T-helper 1 cell treated with Interleukin-12 subunit alpha and Interleukin-12 subunit beta and Interleukin-4 antibody, amounts not matched to agents 30 μg/mL and 1 μg/mL, for 36 hours (primary cell): ENCODE measurements at regions not wholly inside any gene's neighbourhood (a gene's known extent, or its start where the extent isn't known, plus 50 kb on each side); places are given as distances from the start of the nearest gene placed in this dataset.

Source experiments
- H3K27ac Mint-ChIP-seq: one replicate; pipeline ENCODE4 v1.8.0; 2021; ENCODE audit warnings: mild to moderate bottlenecking, mixed read lengths
- H3K27me3 Mint-ChIP-seq: one replicate; pipeline ENCODE4 v1.8.0; 2021; ENCODE audit warnings: low read depth, mixed read lengths
- H3K36me3 Mint-ChIP-seq: one replicate; pipeline ENCODE4 v1.8.0; 2021; ENCODE audit warnings: low read depth, mixed read lengths
- H3K4me1 Mint-ChIP-seq: one replicate; pipeline ENCODE4 v1.8.0; 2021; ENCODE audit warnings: low read depth, mixed read lengths
- H3K4me3 Mint-ChIP-seq: one replicate; pipeline ENCODE4 v1.8.0; 2021; ENCODE audit warnings: mild to moderate bottlenecking, moderate library complexity, mixed read lengths
- H3K9me3 Mint-ChIP-seq: one replicate; pipeline ENCODE4 v1.8.0; 2021; ENCODE audit warnings: mixed read lengths

- no peaks in the 10 kb centered on the region for H3K27me3 Mint-ChIP-seq
- no peaks in the 10 kb centered on the region for H3K36me3 Mint-ChIP-seq
- H3K9me3 Mint-ChIP-seq: peaks cover 5% of the 10 kb centered on the region
- no peak overlapping the region for H3K4me3 Mint-ChIP-seq
- H3K4me1 Mint-ChIP-seq: no peaks in the 10 kb centered on the region
- H3K27ac Mint-ChIP-seq: no peak overlapping the region
Observed at GRCh38 chr11:110984147-110984546, 261.4 kb upstream of the POU2AF2 start.

DNA sequence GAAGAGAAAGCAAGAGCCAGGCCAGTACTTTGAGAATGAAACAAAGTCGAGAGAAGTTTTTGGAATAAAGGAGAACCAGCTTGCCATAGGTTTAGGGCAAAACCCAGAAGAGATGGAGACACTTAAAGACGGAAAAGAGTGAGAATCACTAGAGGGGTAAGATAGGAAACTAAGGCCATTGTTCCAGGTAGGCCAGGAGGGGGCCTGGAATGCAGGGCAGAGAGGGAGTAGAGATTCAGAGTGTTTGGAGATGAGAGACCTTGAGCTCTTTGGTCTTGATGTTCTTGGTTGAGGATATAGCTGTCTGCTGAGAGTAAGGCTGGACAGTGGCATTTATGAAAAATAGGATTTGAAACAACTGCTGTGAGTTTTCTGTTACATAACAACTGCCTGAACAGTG is 263.3 kb upstream of the POU2AF2 start:
- peaks cover 5% of the 10 kb centered on the region for H3K9me3 Mint-ChIP-seq
- no peak overlapping the region for H3K27ac Mint-ChIP-seq
- no peak overlapping the region for H3K4me3 Mint-ChIP-seq
- no peaks in the 10 kb centered on the region for H3K27me3 Mint-ChIP-seq
- H3K36me3 Mint-ChIP-seq: no peaks in the 10 kb centered on the region
- no peaks in the 10 kb centered on the region for H3K4me1 Mint-ChIP-seq

DNA sequence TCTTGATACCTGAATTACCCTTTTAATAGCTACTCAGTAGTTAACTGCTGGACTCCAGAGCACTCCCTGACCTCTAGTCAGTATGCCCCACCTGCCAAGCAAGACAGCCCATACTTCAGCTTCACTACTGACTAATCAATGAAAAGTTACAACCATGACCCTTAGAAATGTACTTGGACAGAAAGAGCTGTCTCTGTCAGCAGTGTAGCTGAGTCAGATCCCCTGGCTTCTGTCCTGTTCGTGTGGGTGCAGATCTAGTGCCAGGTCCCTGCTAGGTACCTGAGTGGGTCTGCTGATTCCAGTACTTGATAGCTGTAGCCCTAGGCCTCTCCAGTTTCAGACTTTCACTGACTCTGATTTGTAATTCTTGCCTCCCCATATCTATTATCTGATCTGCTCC is 265.8 kb upstream of the POU2AF2 start:
- no peaks in the 10 kb centered on the region for H3K27me3 Mint-ChIP-seq
- no peaks in the 10 kb centered on the region for H3K4me1 Mint-ChIP-seq
- H3K36me3 Mint-ChIP-seq: no peaks in the 10 kb centered on the region
- H3K27ac Mint-ChIP-seq: no peak overlapping the region
- no peak overlapping the region for H3K4me3 Mint-ChIP-seq
- H3K9me3 Mint-ChIP-seq: peaks cover 5% of the 10 kb centered on the region

DNA sequence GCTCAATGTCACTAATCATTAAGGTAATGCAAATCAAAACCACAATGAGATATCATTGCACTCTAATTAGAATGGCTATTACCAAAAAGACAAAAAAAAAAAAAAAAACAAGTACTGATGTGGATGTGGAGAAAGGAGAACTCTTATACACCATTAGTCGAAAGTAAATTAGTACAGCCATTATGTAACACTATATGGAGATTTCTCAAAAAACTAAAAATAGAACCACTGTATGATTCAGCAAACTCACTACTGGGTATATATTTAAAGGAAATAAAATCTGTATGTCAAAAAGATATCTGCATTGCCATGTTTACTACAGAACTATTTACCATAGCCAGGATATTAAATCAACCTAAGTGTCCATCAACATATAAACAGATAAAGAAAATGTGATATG is 265.4 kb upstream of the ARHGAP20 start:
- Mint-ChIP-seq H3K9me3 (peaks cover 5% of the 10 kb centered on the region), H3K4me1 (no peaks in the 10 kb centered on the region), H3K27ac (no peak overlapping the region), H3K27me3 (no peaks in the 10 kb centered on the region), H3K36me3 (no peaks in the 10 kb centered on the region), H3K4me3 (no peak overlapping the region)

DNA sequence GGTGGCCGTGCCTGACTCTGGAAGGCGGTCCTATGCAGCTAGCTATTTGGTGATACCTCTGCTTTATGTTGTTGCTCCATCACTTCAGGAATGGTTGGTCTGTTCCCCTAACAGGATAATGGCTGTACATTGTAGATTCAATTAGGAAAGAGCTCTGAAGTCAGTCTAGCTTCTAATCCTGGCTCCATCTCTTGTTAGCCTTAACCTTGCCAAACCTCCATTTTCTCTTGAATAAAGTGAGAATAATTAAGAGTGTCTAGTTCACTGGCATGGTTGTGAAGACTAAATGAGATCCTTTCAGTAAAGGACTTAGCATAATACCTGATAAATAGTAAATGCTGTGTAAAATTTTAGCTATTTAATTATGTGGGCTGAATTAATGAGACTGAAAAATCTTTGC is 262.5 kb upstream of the ARHGAP20 start:
- H3K4me1 Mint-ChIP-seq: no peaks in the 10 kb centered on the region
- H3K27ac Mint-ChIP-seq: no peak overlapping the region
- no peaks in the 10 kb centered on the region for H3K27me3 Mint-ChIP-seq
- peaks cover 5% of the 10 kb centered on the region for H3K9me3 Mint-ChIP-seq
- no peak overlapping the region for H3K4me3 Mint-ChIP-seq
- no peaks in the 10 kb centered on the region for H3K36me3 Mint-ChIP-seq

DNA sequence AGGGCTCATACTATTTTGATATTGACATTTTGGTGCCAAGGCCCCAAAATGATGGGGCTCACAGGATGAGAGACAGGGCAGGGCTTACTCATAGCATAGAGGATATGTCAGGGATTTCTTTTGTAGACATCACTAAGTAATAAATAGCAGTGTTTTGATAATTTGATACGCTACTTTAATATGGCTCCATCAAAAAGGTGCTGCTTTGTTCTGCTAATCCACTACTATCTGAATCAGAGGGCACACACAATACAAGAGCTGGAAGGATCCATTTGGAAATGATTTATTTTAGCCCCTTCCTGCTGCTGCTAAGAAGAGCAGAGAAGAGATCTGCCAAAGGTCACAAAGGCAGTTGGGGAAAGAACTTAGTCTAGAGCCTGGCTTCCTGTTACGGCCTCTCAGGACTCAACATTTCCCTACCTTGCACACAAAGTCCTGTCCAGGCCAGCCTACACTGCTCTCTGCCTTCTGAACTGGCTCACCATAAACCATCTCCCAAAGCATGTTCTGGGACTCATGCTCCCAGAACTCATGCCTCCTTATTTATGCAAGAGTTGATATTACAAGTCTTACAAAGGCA is 261.3 kb upstream of the ARHGAP20 start:
- H3K27ac Mint-ChIP-seq: no peak overlapping the region
- H3K4me3 Mint-ChIP-seq: no peak overlapping the region
- H3K36me3 Mint-ChIP-seq: no peaks in the 10 kb centered on the region
- H3K27me3 Mint-ChIP-seq: no peaks in the 10 kb centered on the region
- H3K4me1 Mint-ChIP-seq: no peaks in the 10 kb centered on the region
- H3K9me3 Mint-ChIP-seq: no peaks in the 10 kb centered on the region

GRCh38 chr11:110972640-110973039 is 260.4 kb upstream of the ARHGAP20 start:
- Mint-ChIP-seq H3K36me3 (no peaks in the 10 kb centered on the region), H3K4me3 (no peak overlapping the region), H3K4me1 (no peaks in the 10 kb centered on the region), H3K27ac (no peak overlapping the region), H3K9me3 (no peaks in the 10 kb centered on the region), H3K27me3 (no peaks in the 10 kb centered on the region)

GRCh38 chr11:110972106-110972505 is 259.9 kb upstream of the ARHGAP20 start:
- no peak overlapping the region for H3K27ac Mint-ChIP-seq
- no peaks in the 10 kb centered on the region for H3K4me1 Mint-ChIP-seq
- H3K27me3 Mint-ChIP-seq: no peaks in the 10 kb centered on the region
- H3K9me3 Mint-ChIP-seq: no peaks in the 10 kb centered on the region
- no peaks in the 10 kb centered on the region for H3K36me3 Mint-ChIP-seq
- H3K4me3 Mint-ChIP-seq: no peak overlapping the region

- no peaks in the 10 kb centered on the region for H3K9me3 Mint-ChIP-seq
- no peak overlapping the region for H3K27ac Mint-ChIP-seq
- H3K4me1 Mint-ChIP-seq: no peaks in the 10 kb centered on the region
- no peaks in the 10 kb centered on the region for H3K36me3 Mint-ChIP-seq
- no peaks in the 10 kb centered on the region for H3K27me3 Mint-ChIP-seq
- no peak overlapping the region for H3K4me3 Mint-ChIP-seq
Observed at GRCh38 chr11:110971140-110971539, 258.9 kb upstream of the ARHGAP20 start.

DNA sequence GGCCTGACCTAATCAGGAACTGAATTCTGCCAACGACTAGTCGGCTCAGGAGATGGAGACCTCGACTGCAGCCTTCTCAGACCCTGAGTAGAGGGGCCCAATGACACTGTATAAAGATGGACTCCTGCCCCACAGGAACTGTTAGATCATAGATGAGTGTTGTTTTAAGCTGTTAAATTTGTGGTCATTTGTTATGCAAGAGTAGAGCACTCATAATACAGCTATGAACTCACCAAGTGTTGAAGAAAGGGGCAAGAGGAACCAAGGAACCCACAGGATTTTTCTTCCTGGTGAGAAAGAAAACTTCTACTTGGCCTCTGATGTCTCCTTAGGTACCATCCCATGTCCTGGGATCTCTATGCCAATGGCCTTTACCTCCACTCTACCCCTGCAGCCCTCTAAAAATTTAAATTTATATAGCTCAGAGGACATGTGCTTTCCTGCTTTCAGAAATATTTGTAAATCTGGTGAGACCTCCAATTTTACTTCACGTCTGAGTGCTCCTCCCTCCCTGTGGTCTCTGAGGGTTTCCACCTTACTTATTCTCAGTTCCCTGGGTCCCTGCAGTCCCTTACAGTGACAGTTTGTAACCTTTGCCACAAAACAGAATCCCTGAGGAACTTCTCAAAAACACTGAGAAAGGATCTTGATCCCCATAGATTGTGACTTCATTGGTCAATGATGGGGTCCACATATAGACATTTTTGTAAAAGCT is 256.3 kb upstream of the ARHGAP20 start:
- Mint-ChIP-seq H3K36me3 (no peaks in the 10 kb centered on the region), H3K9me3 (no peaks in the 10 kb centered on the region), H3K27me3 (no peaks in the 10 kb centered on the region), H3K4me1 (no peaks in the 10 kb centered on the region), H3K4me3 (no peak overlapping the region), H3K27ac (no peak overlapping the region)

GRCh38 chr11:110966131-110966530 is 253.9 kb upstream of the ARHGAP20 start:
- no peaks in the 10 kb centered on the region for H3K9me3 Mint-ChIP-seq
- H3K4me1 Mint-ChIP-seq: no peaks in the 10 kb centered on the region
- H3K36me3 Mint-ChIP-seq: no peaks in the 10 kb centered on the region
- peaks cover 6% of the 10 kb centered on the region for H3K27me3 Mint-ChIP-seq
- H3K4me3 Mint-ChIP-seq: no peak overlapping the region
- no peak overlapping the region for H3K27ac Mint-ChIP-seq

- no peaks in the 10 kb centered on the region for H3K4me1 Mint-ChIP-seq
- no peaks in the 10 kb centered on the region for H3K36me3 Mint-ChIP-seq
- no peaks in the 10 kb centered on the region for H3K9me3 Mint-ChIP-seq
- H3K27ac Mint-ChIP-seq: no peak overlapping the region
- H3K4me3 Mint-ChIP-seq: no peak overlapping the region
- H3K27me3 Mint-ChIP-seq: peaks cover 6% of the 10 kb centered on the region
Observed at GRCh38 chr11:110962921-110963320, 250.7 kb upstream of the ARHGAP20 start.

DNA sequence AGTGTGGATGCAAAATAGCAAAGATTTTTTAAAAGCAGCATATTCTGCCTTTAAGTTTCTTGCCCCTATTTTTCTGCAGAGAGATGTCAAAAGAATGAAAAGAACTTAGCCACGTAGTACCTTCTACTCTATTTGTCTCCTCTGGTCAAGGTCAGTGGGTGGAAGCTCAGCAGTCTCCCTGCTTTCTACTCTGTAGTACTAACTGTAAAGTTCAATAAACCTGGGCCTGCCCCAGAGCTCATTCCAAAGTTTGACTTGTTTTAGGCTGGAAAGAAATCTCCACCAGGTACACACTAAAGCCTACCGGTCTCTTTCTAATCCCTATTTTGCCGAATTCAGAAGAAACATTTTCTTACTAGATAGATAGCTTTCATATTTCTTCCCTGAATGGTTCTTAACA is 247.9 kb upstream of the ARHGAP20 start:
- no peak overlapping the region for H3K27ac Mint-ChIP-seq
- no peaks in the 10 kb centered on the region for H3K4me1 Mint-ChIP-seq
- H3K36me3 Mint-ChIP-seq: no peaks in the 10 kb centered on the region
- no peaks in the 10 kb centered on the region for H3K9me3 Mint-ChIP-seq
- H3K27me3 Mint-ChIP-seq: peaks cover 6% of the 10 kb centered on the region
- no peak overlapping the region for H3K4me3 Mint-ChIP-seq

DNA sequence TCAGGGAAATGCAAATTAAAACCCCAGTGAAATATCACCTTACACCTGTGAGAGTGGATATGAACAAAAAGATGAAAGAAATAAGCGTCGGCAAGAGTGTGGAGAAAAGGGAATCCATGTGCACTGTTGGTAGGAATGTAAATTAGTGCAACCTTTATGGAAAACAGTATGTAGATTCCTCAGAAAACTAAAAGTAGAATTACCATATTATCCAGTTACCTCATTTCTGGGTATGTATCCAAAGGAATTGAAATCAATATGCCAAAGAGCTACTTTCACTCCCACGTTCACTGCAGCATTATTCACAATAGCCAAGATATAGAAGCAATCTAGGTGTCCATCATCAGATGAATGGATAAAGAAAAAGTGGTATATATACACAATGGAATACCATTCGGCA is 246.0 kb upstream of the ARHGAP20 start:
- H3K4me1 Mint-ChIP-seq: no peaks in the 10 kb centered on the region
- H3K4me3 Mint-ChIP-seq: no peak overlapping the region
- no peak overlapping the region for H3K27ac Mint-ChIP-seq
- no peaks in the 10 kb centered on the region for H3K36me3 Mint-ChIP-seq
- no peaks in the 10 kb centered on the region for H3K9me3 Mint-ChIP-seq
- peaks cover 6% of the 10 kb centered on the region for H3K27me3 Mint-ChIP-seq

DNA sequence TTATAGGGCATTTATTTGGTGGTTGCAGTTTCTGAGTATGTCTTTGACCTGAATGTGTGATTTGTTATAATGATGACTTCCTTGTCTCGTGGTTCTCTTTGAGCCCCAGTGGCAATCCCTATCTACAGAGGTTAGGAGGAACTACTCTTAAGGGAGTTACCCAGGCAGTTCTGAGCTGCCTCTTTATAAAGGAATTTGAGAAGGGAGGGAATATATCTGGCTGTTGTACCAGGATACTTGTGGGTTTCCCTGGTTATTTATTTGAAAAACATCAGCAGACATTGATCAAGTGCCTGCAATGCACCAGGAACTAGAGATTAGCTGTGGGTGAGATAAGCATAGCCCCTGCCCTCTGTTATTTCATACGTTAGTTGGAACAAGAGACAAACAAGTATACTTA is 243.5 kb upstream of the ARHGAP20 start:
- Mint-ChIP-seq H3K36me3 (no peaks in the 10 kb centered on the region), H3K27ac (no peak overlapping the region), H3K27me3 (no peaks in the 10 kb centered on the region), H3K4me1 (no peaks in the 10 kb centered on the region), H3K9me3 (no peaks in the 10 kb centered on the region), H3K4me3 (no peak overlapping the region)
